Neural progenitor cell (in vitro differentiated cells): ENCODE measurements at regions not wholly inside any gene's neighbourhood (a gene's known extent, or its start where the extent isn't known, plus 50 kb on each side); places are given as distances from the start of the nearest gene placed in this dataset.
"Not testable (repeated sequence)": the region's sequence is repeated elsewhere in the genome, so short reads cannot be mapped to it uniquely, and the experiment has no call there.

Source experiments
- DNase-seq: peaks from one replicate; pipeline ENCODE4 v3.0.0-alpha.2; 2016; ENCODE audit warnings: low spot score
- H2AFZ ChIP-seq: fragments of 200-600 bp; sonication (generic); replicated peaks from 2 replicates; pipeline ENCODE4 v1.6.1; 2016; ENCODE audit warnings: antibody characterized with exemption
- H3F3A ChIP-seq: fragments of 200-600 bp; sonication (generic); 2 replicates; pipeline ENCODE4 v1.6.1; 2016; ENCODE audit warnings: antibody characterized with exemption, low read depth
- H3K27ac ChIP-seq: fragments of 200-600 bp; sonication (generic); 2 replicates; pipeline ENCODE4 v1.5.1; 2016; ENCODE audit warnings: mild to moderate bottlenecking
- H3K27me3 ChIP-seq: fragments of 200-600 bp; sonication (generic); 2 replicates; pipeline ENCODE4 v1.6.1; 2016; ENCODE audit warnings: mild to moderate bottlenecking, moderate library complexity
- H3K36me3 ChIP-seq: fragments of 200-600 bp; sonication (generic); 2 replicates; pipeline ENCODE4 v1.5.1; 2016
- H3K4me1 ChIP-seq: fragments of 200-600 bp; sonication (generic); 2 replicates; pipeline ENCODE4 v1.6.1; 2016; ENCODE audit warnings: mixed run types
- H3K4me2 ChIP-seq: fragments of 200-600 bp; sonication (generic); 2 replicates; pipeline ENCODE4 v1.6.1; 2016
- H3K4me3 ChIP-seq: fragments of 200-600 bp; sonication (generic); 2 replicates; pipeline ENCODE4 v1.5.1; 2016
- H3K79me2 ChIP-seq: fragments of 200-600 bp; sonication (generic); 2 replicates; pipeline ENCODE4 v1.6.1; 2016; ENCODE audit warnings: low read depth
- H3K9ac ChIP-seq: fragments of 200-600 bp; sonication (generic); 2 replicates; pipeline ENCODE4 v1.6.1; 2016
- H3K9me3 ChIP-seq: fragments of 200-600 bp; sonication (generic); 2 replicates; pipeline ENCODE4 v1.5.1; 2016; ENCODE audit warnings: low read depth
- H4K20me1 ChIP-seq: fragments of 200-600 bp; sonication (generic); 2 replicates; pipeline ENCODE4 v1.6.1; 2016; ENCODE audit warnings: low read depth
- H3K27ac Mint-ChIP-seq: 3 replicates; pipeline ENCODE4 v1.8.0; 2021; ENCODE audit warnings: mixed read lengths
- H3K27me3 Mint-ChIP-seq: 2 replicates; pipeline ENCODE4 v1.8.0; 2022; ENCODE audit warnings: low read depth, mild to moderate bottlenecking, inconsistent platforms, moderate library complexity, mixed read lengths; ENCODE audit not compliant: insufficient read depth
- H3K36me3 Mint-ChIP-seq: 3 replicates; pipeline ENCODE4 v1.8.0; 2021; ENCODE audit warnings: mixed read lengths
- H3K4me1 Mint-ChIP-seq: 3 replicates; pipeline ENCODE4 v1.8.0; 2021; ENCODE audit warnings: mixed read lengths
- H3K4me3 Mint-ChIP-seq: 3 replicates; pipeline ENCODE4 v1.8.0; 2021; ENCODE audit warnings: mild to moderate bottlenecking, moderate library complexity, mixed read lengths
- H3K9me3 Mint-ChIP-seq: 3 replicates; pipeline ENCODE4 v1.8.0; 2020; ENCODE audit warnings: mixed read lengths
- EZH2 ChIP-seq: fragments of 200-600 bp; sonication (generic); IDR thresholded peaks from 2 replicates; pipeline ENCODE4 v1.6.1; 2017; ENCODE audit warnings: antibody characterized with exemption, mild to moderate bottlenecking, moderate library complexity
- EZH2phosphoT487 ChIP-seq: fragments of 200-600 bp; sonication (generic); IDR thresholded peaks from 2 replicates; pipeline ENCODE4 v1.6.1; 2017; ENCODE audit warnings: antibody characterized with exemption
- TF ChIP-seq, protein P1 (sequence below): fragments of 200-600 bp; sonication (generic); IDR thresholded peaks from 2 replicates; pipeline ENCODE4 v1.5.1; 2017; ENCODE audit warnings: antibody characterized with exemption, mild to moderate bottlenecking

DNA sequence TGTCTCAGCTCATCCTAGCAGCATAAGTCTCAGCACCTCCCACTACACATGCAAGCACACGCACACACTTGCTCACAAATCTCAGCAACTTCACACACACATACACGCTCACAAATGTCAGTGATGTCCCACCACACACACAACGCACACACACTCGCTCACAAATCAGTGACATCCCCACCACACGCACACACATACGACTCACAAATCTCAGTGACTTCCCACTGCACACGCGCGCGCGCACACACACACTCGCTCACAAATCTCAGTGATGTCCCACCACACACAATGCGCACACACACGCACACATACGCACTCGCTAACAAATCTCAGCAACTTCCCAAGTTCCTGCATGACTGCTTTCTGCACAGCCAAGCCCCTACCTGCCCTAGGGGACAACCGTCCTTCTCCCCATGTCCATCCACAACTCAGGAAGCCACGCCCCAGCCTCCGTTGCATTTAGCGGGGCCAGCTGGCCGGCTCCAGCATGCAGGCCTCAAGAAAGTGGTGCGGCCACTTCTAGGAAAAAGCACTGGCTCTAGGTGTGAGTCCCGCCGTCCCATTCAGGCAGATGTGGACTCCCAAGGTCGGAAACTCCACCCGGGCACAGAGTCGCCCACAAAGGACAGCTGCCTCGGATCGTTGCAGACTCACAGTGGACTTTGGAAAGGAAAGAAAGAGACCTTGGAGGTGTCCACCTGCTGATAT, 180.1 kb upstream of the SALL3 start:
- no peak for DNase-seq
- no peaks in the 10 kb centered on the region for H3K4me1 ChIP-seq
- no peaks in the 10 kb centered on the region for H3K27me3 ChIP-seq
- H4K20me1 ChIP-seq, result no peaks in the 10 kb centered on the region
- Mint-ChIP-seq H3K4me3 (no peak overlapping the region), H3K27me3 (peaks cover 5% of the 10 kb centered on the region), H3K27ac (no peak overlapping the region), H3K4me1 (no peaks in the 10 kb centered on the region), H3K36me3 (no peaks in the 10 kb centered on the region), H3K9me3 (no peaks in the 10 kb centered on the region)
- no peak overlapping the region for H3K27ac ChIP-seq
- no peak overlapping the region for H3K9ac ChIP-seq
- no peak overlapping the region for H3K4me3 ChIP-seq
- H3K9me3 ChIP-seq, result no peaks in the 10 kb centered on the region
- H3K79me2 ChIP-seq, result no peaks in the 10 kb centered on the region
- no peaks in the 10 kb centered on the region for H3F3A ChIP-seq
- H3K4me2 ChIP-seq, result no peak overlapping the region
- H2AFZ ChIP-seq, result no peak overlapping the region
- no peaks in the 10 kb centered on the region for H3K36me3 ChIP-seq
- TF ChIP-seq EZH2 (no peak), EZH2phosphoT487 (no peak)
- TF ChIP-seq, protein P1, sequence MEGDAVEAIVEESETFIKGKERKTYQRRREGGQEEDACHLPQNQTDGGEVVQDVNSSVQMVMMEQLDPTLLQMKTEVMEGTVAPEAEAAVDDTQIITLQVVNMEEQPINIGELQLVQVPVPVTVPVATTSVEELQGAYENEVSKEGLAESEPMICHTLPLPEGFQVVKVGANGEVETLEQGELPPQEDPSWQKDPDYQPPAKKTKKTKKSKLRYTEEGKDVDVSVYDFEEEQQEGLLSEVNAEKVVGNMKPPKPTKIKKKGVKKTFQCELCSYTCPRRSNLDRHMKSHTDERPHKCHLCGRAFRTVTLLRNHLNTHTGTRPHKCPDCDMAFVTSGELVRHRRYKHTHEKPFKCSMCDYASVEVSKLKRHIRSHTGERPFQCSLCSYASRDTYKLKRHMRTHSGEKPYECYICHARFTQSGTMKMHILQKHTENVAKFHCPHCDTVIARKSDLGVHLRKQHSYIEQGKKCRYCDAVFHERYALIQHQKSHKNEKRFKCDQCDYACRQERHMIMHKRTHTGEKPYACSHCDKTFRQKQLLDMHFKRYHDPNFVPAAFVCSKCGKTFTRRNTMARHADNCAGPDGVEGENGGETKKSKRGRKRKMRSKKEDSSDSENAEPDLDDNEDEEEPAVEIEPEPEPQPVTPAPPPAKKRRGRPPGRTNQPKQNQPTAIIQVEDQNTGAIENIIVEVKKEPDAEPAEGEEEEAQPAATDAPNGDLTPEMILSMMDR, result no peak

DNA sequence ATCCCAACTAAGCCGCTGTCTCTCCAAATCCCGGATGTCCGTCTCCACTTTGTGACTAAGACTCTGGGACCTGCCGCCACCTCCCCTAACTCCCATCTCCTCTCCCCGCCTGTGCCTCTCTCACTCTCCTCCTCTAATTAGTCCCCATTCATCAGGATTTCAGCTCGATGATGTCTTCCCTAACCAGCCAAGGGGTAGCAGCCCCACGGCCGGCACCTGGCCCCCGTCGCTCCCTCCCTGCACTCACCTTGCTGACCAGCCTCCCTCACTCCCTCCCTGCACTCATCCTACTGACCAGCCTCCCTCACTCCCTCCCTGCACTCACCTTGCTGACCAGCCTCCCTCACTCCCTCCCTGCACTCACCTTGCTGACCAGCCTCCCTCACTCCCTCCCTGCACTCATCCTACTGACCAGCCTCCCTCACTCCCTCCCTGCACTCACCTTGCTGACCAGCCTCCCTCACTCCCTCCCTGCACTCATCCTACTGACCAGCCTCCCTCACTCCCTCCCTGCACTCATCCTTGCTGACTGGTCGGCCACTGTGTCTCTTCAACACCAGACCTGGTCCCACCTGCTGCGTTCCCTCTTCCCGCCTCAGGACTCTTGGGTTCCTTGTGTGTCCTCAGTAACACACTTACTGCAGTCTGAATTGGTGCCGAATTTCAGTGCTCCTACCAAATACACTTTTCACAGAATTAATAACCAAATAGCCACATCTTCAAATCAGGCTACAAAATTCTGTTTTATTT, 179.3 kb upstream of the SALL3 start:
- not testable (repeated sequence) for H3K36me3 Mint-ChIP-seq, H3K27ac Mint-ChIP-seq

GRCh38 chr18:78801011-78801410, 178.6 kb upstream of the SALL3 start:
- Mint-ChIP-seq H3K4me3 (no peak overlapping the region), H3K27me3 (peaks cover 5% of the 10 kb centered on the region), H3K27ac (no peak overlapping the region), H3K9me3 (no peaks in the 10 kb centered on the region), H3K36me3 (no peaks in the 10 kb centered on the region), H3K4me1 (no peaks in the 10 kb centered on the region)
- Histone ChIP-seq H3K27me3 (no peaks in the 10 kb centered on the region), H3K27ac (no peak overlapping the region), H3K9ac (no peak overlapping the region), H3K79me2 (no peaks in the 10 kb centered on the region), H3F3A (no peaks in the 10 kb centered on the region), H3K4me1 (no peaks in the 10 kb centered on the region), H3K4me3 (no peak overlapping the region), H3K4me2 (no peak overlapping the region), H2AFZ (no peak overlapping the region), H3K36me3 (no peaks in the 10 kb centered on the region), H3K9me3 (no peaks in the 10 kb centered on the region), H4K20me1 (no peaks in the 10 kb centered on the region)
- TF ChIP-seq, protein P1, result no peak
- TF ChIP-seq EZH2phosphoT487, result no peak
- TF ChIP-seq EZH2, result no peak
- DNase-seq, result no peak

More for the DNA sequence above, 179.3 kb upstream of the SALL3 start:
- not testable (repeated sequence) for H3K27me3 ChIP-seq, H3K4me2 ChIP-seq, H3F3A ChIP-seq, H4K20me1 ChIP-seq, H3K9me3 ChIP-seq, H3K4me3 ChIP-seq, H3K79me2 ChIP-seq, DNase-seq, H3K4me1 Mint-ChIP-seq, H3K9me3 Mint-ChIP-seq, H3K9ac ChIP-seq, H2AFZ ChIP-seq, H3K4me3 Mint-ChIP-seq, H3K4me1 ChIP-seq, H3K27ac ChIP-seq, H3K36me3 ChIP-seq, H3K27me3 Mint-ChIP-seq

DNA sequence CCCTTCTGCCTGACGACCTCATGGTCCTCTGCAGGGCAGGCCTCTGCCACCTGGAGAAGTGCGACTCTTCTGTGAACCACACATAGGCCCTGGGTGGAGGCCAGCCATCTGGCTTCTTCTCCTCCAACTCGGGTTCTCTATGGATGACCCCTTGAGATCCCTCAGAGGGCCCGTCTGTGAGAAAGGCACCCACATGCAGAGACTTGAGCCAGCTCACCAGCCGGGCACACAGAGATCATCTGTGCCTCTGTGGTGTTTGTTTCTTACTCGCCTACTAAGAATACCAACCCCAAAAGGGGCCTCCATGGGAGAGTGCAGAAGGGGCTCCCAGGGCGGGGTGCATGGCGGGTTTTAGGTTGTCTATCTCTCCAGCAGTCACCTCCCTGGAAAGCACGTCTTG, 176.5 kb upstream of the SALL3 start:
- Mint-ChIP-seq H3K27me3 (peaks cover 13% of the 10 kb centered on the region), H3K9me3 (peaks cover 4% of the 10 kb centered on the region), H3K4me3 (no peak overlapping the region), H3K27ac (no peak overlapping the region), H3K4me1 (no peaks in the 10 kb centered on the region), H3K36me3 (no peaks in the 10 kb centered on the region)
- no peak overlapping the region for H3K9ac ChIP-seq
- H3K4me2 ChIP-seq, result no peak overlapping the region
- H3K4me1 ChIP-seq, result peaks cover 4% of the 10 kb centered on the region
- H3K9me3 ChIP-seq, result no peaks in the 10 kb centered on the region
- no peak overlapping the region for H3K27ac ChIP-seq
- no peak overlapping the region for H2AFZ ChIP-seq
- no peaks in the 10 kb centered on the region for H3K79me2 ChIP-seq
- H3K36me3 ChIP-seq, result no peaks in the 10 kb centered on the region
- H4K20me1 ChIP-seq, result no peaks in the 10 kb centered on the region
- no peak for DNase-seq
- no peaks in the 10 kb centered on the region for H3K27me3 ChIP-seq
- peaks cover 2% of the 10 kb centered on the region for H3F3A ChIP-seq
- no peak overlapping the region for H3K4me3 ChIP-seq
- TF ChIP-seq EZH2, result no peak
